ENCODE measurements at regions not wholly inside any gene's neighbourhood (a gene's known extent, or its start where the extent isn't known, plus 50 kb on each side); places are given as distances from the start of the nearest gene placed in this dataset.

DNA sequence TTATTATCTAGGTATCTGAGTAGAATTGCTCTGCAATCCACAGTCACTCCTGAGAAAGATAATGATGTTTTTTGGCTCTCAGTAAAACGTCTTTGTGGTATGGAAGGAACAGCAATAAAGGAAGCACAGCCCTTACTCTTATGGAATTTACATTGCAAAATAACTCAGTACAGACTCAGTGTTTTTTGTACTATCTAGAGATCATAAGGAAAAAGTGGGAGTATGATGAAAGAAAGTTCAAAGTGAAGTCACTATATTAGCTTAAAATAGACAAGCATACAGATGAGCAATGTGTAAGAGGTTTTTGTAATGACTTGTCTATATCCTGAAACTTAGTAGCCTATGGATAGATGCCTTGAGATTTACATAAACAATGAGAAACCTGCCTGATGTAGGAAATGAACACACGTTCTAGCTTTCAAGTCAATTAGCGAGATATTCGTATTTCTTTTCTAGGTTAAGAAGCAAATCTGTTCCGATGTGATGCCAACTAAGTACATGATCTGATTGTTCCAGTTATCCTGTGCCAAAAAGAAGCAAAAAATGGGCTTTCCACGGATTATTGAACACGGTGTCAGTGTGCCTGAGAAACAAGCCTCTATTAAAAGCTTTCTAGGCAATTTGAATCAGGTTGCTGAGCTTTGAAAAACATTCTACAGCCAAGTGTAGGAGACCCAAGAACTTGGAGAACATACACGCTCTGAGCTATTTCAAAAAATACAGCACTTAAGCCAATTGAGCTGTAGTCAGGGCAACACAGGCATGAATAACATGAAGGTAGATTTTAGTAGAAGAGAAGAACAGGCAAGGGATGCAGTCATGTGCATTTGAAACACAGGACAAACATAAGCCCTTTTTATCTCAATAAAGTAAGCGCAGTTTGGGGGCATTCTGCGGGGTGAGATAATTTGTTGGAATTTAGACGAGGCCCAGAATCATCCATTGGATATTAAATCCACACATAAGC, 86.3 kb upstream of the TAF11L2 start:
- TF ChIP-seq, protein P1, sequence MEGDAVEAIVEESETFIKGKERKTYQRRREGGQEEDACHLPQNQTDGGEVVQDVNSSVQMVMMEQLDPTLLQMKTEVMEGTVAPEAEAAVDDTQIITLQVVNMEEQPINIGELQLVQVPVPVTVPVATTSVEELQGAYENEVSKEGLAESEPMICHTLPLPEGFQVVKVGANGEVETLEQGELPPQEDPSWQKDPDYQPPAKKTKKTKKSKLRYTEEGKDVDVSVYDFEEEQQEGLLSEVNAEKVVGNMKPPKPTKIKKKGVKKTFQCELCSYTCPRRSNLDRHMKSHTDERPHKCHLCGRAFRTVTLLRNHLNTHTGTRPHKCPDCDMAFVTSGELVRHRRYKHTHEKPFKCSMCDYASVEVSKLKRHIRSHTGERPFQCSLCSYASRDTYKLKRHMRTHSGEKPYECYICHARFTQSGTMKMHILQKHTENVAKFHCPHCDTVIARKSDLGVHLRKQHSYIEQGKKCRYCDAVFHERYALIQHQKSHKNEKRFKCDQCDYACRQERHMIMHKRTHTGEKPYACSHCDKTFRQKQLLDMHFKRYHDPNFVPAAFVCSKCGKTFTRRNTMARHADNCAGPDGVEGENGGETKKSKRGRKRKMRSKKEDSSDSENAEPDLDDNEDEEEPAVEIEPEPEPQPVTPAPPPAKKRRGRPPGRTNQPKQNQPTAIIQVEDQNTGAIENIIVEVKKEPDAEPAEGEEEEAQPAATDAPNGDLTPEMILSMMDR (IDR thresholded peaks at IDR 0.05), result no peak
- TF ChIP-seq POLR2A (IDR thresholded peaks at IDR 0.05), result no peak
